GM23338 (cell line): ENCODE measurements at regions not wholly inside any gene's neighbourhood (a gene's known extent, or its start where the extent isn't known, plus 50 kb on each side); places are given as distances from the start of the nearest gene placed in this dataset.

ENCODE experiments used
- ATAC-seq: fragments of 200-7000 bp; cut with Tn5 transposase; 3 replicates; pipeline ENCODE4 v1.9.1; 2020
- DNase-seq: peaks from one replicate; pipeline ENCODE4 v3.0.0-alpha.2; 2015; ENCODE audit warnings: low spot score
- H2AFZ ChIP-seq: fragments of 200-600 bp; sonication (generic); 2 replicates; pipeline ENCODE4 v1.8.0; 2016; ENCODE audit warnings: antibody characterized with exemption, mild to moderate bottlenecking, moderate library complexity
- H3F3A ChIP-seq: fragments of 200-600 bp; sonication (generic); replicated peaks from 2 replicates; pipeline ENCODE4 v1.8.0; 2017; ENCODE audit warnings: antibody characterized with exemption, mixed run types, low read depth
- H3K27ac ChIP-seq: fragments of 200-600 bp; sonication (generic); 2 replicates; pipeline ENCODE4 v1.6.1; 2016; ENCODE audit warnings: low read depth
- H3K27me3 ChIP-seq: fragments of 200-600 bp; sonication (generic); 2 replicates; pipeline ENCODE4 v1.8.0; 2016; ENCODE audit warnings: mild to moderate bottlenecking, mixed run types, moderate library complexity; ENCODE audit not compliant: insufficient read depth
- H3K36me3 ChIP-seq: fragments of 200-600 bp; sonication (generic); 2 replicates; pipeline ENCODE4 v1.8.0; 2016; ENCODE audit warnings: mild to moderate bottlenecking; ENCODE audit not compliant: insufficient read depth
- H3K4me1 ChIP-seq: fragments of 200-600 bp; sonication (generic); 2 replicates; pipeline ENCODE4 v1.8.0; 2016; ENCODE audit warnings: mild to moderate bottlenecking, moderate library complexity; ENCODE audit not compliant: insufficient read depth
- H3K4me2 ChIP-seq: fragments of 200-600 bp; sonication (generic); 2 replicates; pipeline ENCODE4 v1.7.1; 2017; ENCODE audit warnings: mixed run types
- H3K4me3 ChIP-seq: fragments of 200-600 bp; sonication (generic); 2 replicates; pipeline ENCODE4 v1.6.1; 2016; ENCODE audit warnings: mixed run types
- H3K79me2 ChIP-seq: fragments of 200-600 bp; sonication (generic); replicated peaks from 2 replicates; pipeline ENCODE4 v1.8.0; 2017; ENCODE audit warnings: mild to moderate bottlenecking; ENCODE audit not compliant: insufficient read depth
- H3K9me2 ChIP-seq: fragments of 200-600 bp; sonication (generic); 2 replicates; pipeline ENCODE4 v1.8.0; 2017; ENCODE audit not compliant: insufficient read depth
- H4K20me1 ChIP-seq: fragments of 200-600 bp; sonication (generic); replicated peaks from 2 replicates; pipeline ENCODE4 v1.8.0; 2017; ENCODE audit warnings: mild to moderate bottlenecking; ENCODE audit not compliant: insufficient read depth
- H3K27ac Mint-ChIP-seq: 2 replicates; pipeline ENCODE4 v1.8.0; 2020; ENCODE audit warnings: inconsistent platforms, mild to moderate bottlenecking, moderate library complexity, mixed read lengths
- H3K27me3 Mint-ChIP-seq: 3 replicates; pipeline ENCODE4 v1.8.0; 2022; ENCODE audit warnings: low read depth, mild to moderate bottlenecking, moderate library complexity, mixed read lengths, inconsistent platforms; ENCODE audit not compliant: insufficient read depth, poor library complexity
- H3K36me3 Mint-ChIP-seq: 3 replicates; pipeline ENCODE4 v1.8.0; 2021; ENCODE audit warnings: low read depth, mild to moderate bottlenecking, inconsistent platforms, moderate library complexity, mixed read lengths
- H3K4me1 Mint-ChIP-seq: 3 replicates; pipeline ENCODE4 v1.8.0; 2020; ENCODE audit warnings: mild to moderate bottlenecking, inconsistent platforms, mixed read lengths
- H3K4me3 Mint-ChIP-seq: 3 replicates; pipeline ENCODE4 v1.8.0; 2021; ENCODE audit warnings: moderate library complexity, mild to moderate bottlenecking, inconsistent platforms, mixed read lengths
- H3K9me3 Mint-ChIP-seq: 3 replicates; pipeline ENCODE4 v1.8.0; 2020; ENCODE audit warnings: moderate library complexity, mild to moderate bottlenecking, inconsistent platforms, mixed read lengths
- CTCF ChIP-seq, 2 experiments: fragments of 200-600 bp in 1 of 2; sonication (generic) in 1 of 2; conservative IDR thresholded peaks; 2 replicates each; pipeline versions ENCODE4 v1.5.1 to v1.6.1; 2016 to 2017; ENCODE audit warnings: antibody characterized with exemption in 2 of 2, low read depth in 2 of 2, mild to moderate bottlenecking in 2 of 2, moderate library complexity in 1 of 2
- EZH2 ChIP-seq: fragments of 200-600 bp; sonication (generic); IDR thresholded peaks from one replicate; pipeline ENCODE4 v1.8.0; 2017; ENCODE audit warnings: antibody characterized with exemption, mild to moderate bottlenecking, low read depth; ENCODE audit not compliant: unreplicated experiment
- EZH2phosphoT487 ChIP-seq: fragments of 200-600 bp; sonication (generic); IDR thresholded peaks from one replicate; pipeline ENCODE4 v1.8.1; 2018; ENCODE audit warnings: antibody characterized with exemption; ENCODE audit not compliant: unreplicated experiment
- JUNB ChIP-seq: IDR thresholded peaks from one replicate; pipeline ENCODE4 v1.6.1; 2016; ENCODE audit warnings: antibody characterized with exemption; ENCODE audit not compliant: unreplicated experiment
- POLR2AphosphoS5 ChIP-seq: IDR thresholded peaks from 2 replicates; pipeline ENCODE4 v1.6.1; 2016; ENCODE audit warnings: antibody characterized with exemption, low read depth
- REST ChIP-seq: IDR thresholded peaks from one replicate; pipeline ENCODE4 v1.6.1; 2018; ENCODE audit warnings: antibody characterized with exemption; ENCODE audit not compliant: unreplicated experiment
- STAT1 ChIP-seq: IDR thresholded peaks from one replicate; pipeline ENCODE4 v1.6.1; 2016; ENCODE audit warnings: antibody characterized with exemption; ENCODE audit not compliant: unreplicated experiment
- ZNF114 ChIP-seq: fragments of 250-450 bp; sonication (Bioruptor Pico); IDR thresholded peaks from 2 replicates; pipeline ENCODE4 v1.5.0; 2020; ENCODE audit warnings: mild to moderate bottlenecking, moderate library complexity
- ZNF331 ChIP-seq: fragments of 250-450 bp; sonication (Bioruptor Pico); IDR thresholded peaks from 2 replicates; pipeline ENCODE4 v1.5.0; 2020; ENCODE audit warnings: low read depth, mild to moderate bottlenecking, moderate library complexity
- ZNF462 ChIP-seq: fragments of 250-450 bp; sonication (Bioruptor Pico); IDR thresholded peaks from 2 replicates; pipeline ENCODE4 v1.5.0; 2020; ENCODE audit warnings: mild to moderate bottlenecking, moderate library complexity

GRCh38 chr11:134863294-134863693 lies 451.3 kb upstream of the B3GAT1 start (continued):
- no peak for TF ChIP-seq ZNF462
- no peak for TF ChIP-seq EZH2
- no peak for TF ChIP-seq ZNF114 (CRISPR knock-in tag)
- no peak for TF ChIP-seq EZH2phosphoT487
- TF ChIP-seq CTCF (conservative IDR thresholded peaks at IDR 0.05; ENCODE audit: low read depth in 2 of 2), result no peak
- TF ChIP-seq STAT1, result no peak
- TF ChIP-seq JUNB, result no peak

- H3K79me2 ChIP-seq, result no peaks in the 10 kb centered on the region
- Mint-ChIP-seq H3K36me3 (no peaks in the 10 kb centered on the region), H3K27ac (no peak overlapping the region), H3K9me3 (no peaks in the 10 kb centered on the region), H3K4me1 (no peaks in the 10 kb centered on the region; the same call in 2 of the 3 replicates), H3K4me3 (no peak overlapping the region), H3K27me3 (peaks cover 15% of the 10 kb centered on the region)
- ATAC-seq (no peak), DNase-seq (no peak)
- H3K27me3 ChIP-seq, result no peaks in the 10 kb centered on the region
- H4K20me1 ChIP-seq, result no peaks in the 10 kb centered on the region
- no peaks in the 10 kb centered on the region for H3K36me3 ChIP-seq
- no peak overlapping the region for H3K4me2 ChIP-seq
- H3K27ac ChIP-seq, result no peak overlapping the region
- H3K4me3 ChIP-seq, result no peak overlapping the region
- no peaks in the 10 kb centered on the region for H3K4me1 ChIP-seq
- peak overlapping the region; percentile 38; the same call in 1 of the 2 replicates for H2AFZ ChIP-seq
- H3F3A ChIP-seq, result no peaks in the 10 kb centered on the region
- peaks cover 5% of the 10 kb centered on the region; the same call in 1 of the 2 replicates for H3K9me2 ChIP-seq
- TF ChIP-seq ZNF114 (CRISPR knock-in tag) (no peak), CTCF (conservative IDR thresholded peaks at IDR 0.05; ENCODE audit: low read depth in 2 of 2) (no peak), STAT1 (no peak), REST (no peak), EZH2phosphoT487 (no peak), POLR2AphosphoS5 (no peak), ZNF331 (CRISPR knock-in tag) (no peak)
Measured at GRCh38 chr11:134862587-134863195, 450.6 kb upstream of the B3GAT1 start.
